Heart left ventricle (tissue), 16 donors: ENCODE measurements at regions not wholly inside any gene's neighbourhood (a gene's known extent, or its start where the extent isn't known, plus 50 kb on each side); places are given as distances from the start of the nearest gene placed in this dataset.

Source experiments
- ATAC-seq, 4 donors: fragments of 200-7000 bp; cut with Tn5 transposase; one replicate each; pipeline ENCODE4 v1.9.1; 2020 to 2022; ENCODE audit warnings: moderate library complexity in 4 of 4, mild to moderate bottlenecking in 3 of 4, moderate number of reproducible peaks in 1 of 4
- DNase-seq, 5 donors: peaks; one replicate each; pipeline ENCODE4 v3.0.0-alpha.2; 2020
- H3K27ac ChIP-seq, 12 donors: fragments of 200-600 bp; sonication (generic) in 4 of 12; one replicate each; pipeline versions ENCODE4 v1.5.0 to v1.8.0; 2016 to 2022; ENCODE audit warnings: mild to moderate bottlenecking in 2 of 12
- H3K27me3 ChIP-seq, 9 donors: fragments of 200-600 bp; sonication (generic) in 2 of 9; one replicate each; pipeline versions ENCODE4 v1.5.1 to v1.8.0; 2016 to 2022; ENCODE audit warnings: mild to moderate bottlenecking in 3 of 9
- H3K36me3 ChIP-seq, 9 donors: fragments of 200-600 bp; sonication (generic) in 2 of 9; one replicate each; pipeline versions ENCODE4 v1.5.0 to v1.8.0; 2018 to 2022; ENCODE audit warnings: mild to moderate bottlenecking in 2 of 9
- H3K4me1 ChIP-seq, 12 donors: fragments of 200-600 bp; sonication (generic) in 4 of 12; one replicate each; pipeline versions ENCODE4 v1.5.0 to v1.8.0; 2016 to 2022; ENCODE audit warnings: mild to moderate bottlenecking in 3 of 12
- H3K4me3 ChIP-seq, 12 donors: fragments of 200-600 bp; sonication (generic) in 4 of 12; one replicate each; pipeline versions ENCODE4 v1.5.0 to v1.8.0; 2017 to 2022; ENCODE audit warnings: mild to moderate bottlenecking in 9 of 12, moderate library complexity in 4 of 12
- H3K9me3 ChIP-seq, 12 donors: fragments of 200-600 bp; sonication (generic) in 4 of 12; one replicate each; pipeline versions ENCODE4 v1.5.0 to v1.8.0; 2016 to 2022; ENCODE audit warnings: mild to moderate bottlenecking in 1 of 12
- CTCF ChIP-seq, 12 donors: fragments of 200-600 bp; sonication (generic) in 4 of 12; IDR thresholded peaks; one replicate each; pipeline versions ENCODE4 v1.5.0 to v1.8.0; 2018 to 2022; ENCODE audit warnings: antibody characterized with exemption in 12 of 12, mild to moderate bottlenecking in 5 of 12
- POLR2A ChIP-seq, 2 donors: fragments of 450-650 bp; IDR thresholded peaks; one replicate each; pipeline ENCODE4 v1.6.1; 2017; ENCODE audit warnings: antibody characterized with exemption in 2 of 2, mild to moderate bottlenecking in 2 of 2, moderate library complexity in 2 of 2
- WGBS, 4 donors: extraction: QIAGEN DNeasy Blood & Tissue Kit in 2 of 4; methylation state at CpG; one replicate each; pipeline versions ENCODE4 v1.1.5 to v1.1.7; 2013 to 2018; 5-methylcytosine and 5-hydroxymethylcytosine counted together
- intact Hi-C, 10 donors: fragments of 100-400 bp; cut with DNase I; formaldehyde crosslinking; loops; one replicate each; pipeline versions ENCODE4 v1.11.1 to v1.14.2; 2022
- donor health status: ischemic (EF 13 %, LVEDD 7.1; RV severe dilation, severe dysfunction).
- donor health status: healthy with polysubstance abuse.
- donor health status: DM: no; HTN: yes; CAD: no.
- donor health status: DM: no; HTN: no; CAD: no.
- donor health status: ischemic (EF 25% LVEDD 6.9; RV normal size, moderate dysfunction).
- donor health status: ischemic (EF 25% LVEDD 5.7; RV mildly dilated, moderate dysfunction).
- donor health status: healthy.
- donor health status: DM: yes; HTN: yes; CAD: no.
- donor health status: ischemic (EF 35%, LVEDD 5.7; RV mildly dilated, moderate dysfunction).
- donor health status: nonischemic (EF 11% LVEDD 7.7; RV severe dilation, severe dysfunction).
- donor health status: DM: yes; HTN: yes; CAD: no.
- donor health status: PGD.
- donor health status: ischemic (EF 29% LVEDD 5.4; RV normal size, mild dysfunction).
- donor health status: nonischemic (EF 23%, LVEDD 6.1; RV moderate dilation, normal function).

DNA sequence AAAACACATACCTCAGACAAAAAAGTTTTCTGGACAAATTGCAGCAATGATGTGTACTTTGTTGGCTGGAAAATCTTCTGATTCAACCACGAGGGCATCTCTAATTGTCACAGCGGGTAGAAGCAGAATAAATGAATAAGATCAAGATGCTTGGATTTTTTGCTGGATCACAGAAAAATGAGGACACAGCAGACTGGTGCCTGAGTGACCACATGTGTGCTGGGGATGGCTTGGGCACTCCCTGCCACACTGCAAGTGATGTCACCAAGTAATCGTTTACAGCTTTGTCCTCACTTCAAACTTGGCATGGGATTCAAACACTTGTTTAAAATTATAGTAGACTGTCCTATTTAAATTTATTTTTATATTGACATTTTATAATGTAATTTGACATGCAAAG lies 557.0 kb downstream of the SPRY1 start:
- intact Hi-C loops, result no loop called here
- Histone ChIP-seq H3K4me3 (no peak overlapping the region), H3K9me3 (no peaks in the 10 kb centered on the region), H3K4me1 (no peaks in the 10 kb centered on the region), H3K27me3 (no peaks in the 10 kb centered on the region), H3K27ac (no peak overlapping the region), H3K36me3 (no peaks in the 10 kb centered on the region)
- 78 to 85% (median 81%) methylated on average over 3 of the region's 3 CpGs for WGBS, 4 donors
- TF ChIP-seq CTCF (IDR thresholded peaks at IDR 0.05), result no peak
- TF ChIP-seq POLR2A (IDR thresholded peaks at IDR 0.05), result no peak
- DNase-seq, result no peak
- no peak for ATAC-seq

DNA sequence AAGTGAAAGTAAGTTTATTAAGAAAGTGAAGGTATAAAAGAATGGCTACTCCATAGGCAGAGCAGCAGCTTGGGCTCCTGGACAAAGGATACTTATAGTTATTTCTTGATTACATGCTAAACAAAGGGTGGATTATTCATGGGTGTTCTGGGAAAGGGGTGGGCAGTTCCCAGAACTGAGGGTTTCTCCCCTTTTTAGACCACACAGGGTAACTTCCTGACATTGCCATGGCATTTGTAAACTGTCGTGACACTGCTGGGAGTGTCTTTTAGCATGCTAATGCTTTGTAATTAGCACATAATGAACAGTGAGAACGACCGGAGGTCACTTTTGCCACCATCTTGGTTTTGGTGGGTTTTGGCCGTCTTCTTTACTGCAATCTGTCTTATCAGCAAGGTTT lies 557.6 kb downstream of the SPRY1 start:
- DNase-seq (no peak), ATAC-seq (no peak)
- Histone ChIP-seq H3K27ac (no peak overlapping the region), H3K4me1 (no peaks in the 10 kb centered on the region), H3K4me3 (no peak overlapping the region), H3K36me3 (no peaks in the 10 kb centered on the region), H3K27me3 (no peaks in the 10 kb centered on the region), H3K9me3 (no peaks in the 10 kb centered on the region)
- TF ChIP-seq CTCF (IDR thresholded peaks at IDR 0.05) (no peak), POLR2A (IDR thresholded peaks at IDR 0.05) (no peak)
- WGBS, 4 donors, result 88 to 95% (median 91%) methylated on average over 4 of the region's 4 CpGs
- intact Hi-C loops, result no loop called here

- ATAC-seq, result peak in 1 of 4 donors; percentile 27
- no peak for TF ChIP-seq POLR2A (IDR thresholded peaks at IDR 0.05)
- TF ChIP-seq CTCF (IDR thresholded peaks at IDR 0.05), result no peak
- H3K36me3 ChIP-seq, result no peaks in the 10 kb centered on the region
- H3K4me1 ChIP-seq, result no peaks in the 10 kb centered on the region
- intact Hi-C loops, result no loop called here
- H3K9me3 ChIP-seq, result no peaks in the 10 kb centered on the region
- H3K4me3 ChIP-seq, result no peak overlapping the region
- no peak overlapping the region for H3K27ac ChIP-seq
- no peaks in the 10 kb centered on the region for H3K27me3 ChIP-seq
- 94 to 97% (median 94%) methylated on average over 3 of the region's 3 CpGs for WGBS, 4 donors
- no peak for DNase-seq
Measured at GRCh38 chr4:123955167-123955800, 558.7 kb downstream of the SPRY1 start.

DNA sequence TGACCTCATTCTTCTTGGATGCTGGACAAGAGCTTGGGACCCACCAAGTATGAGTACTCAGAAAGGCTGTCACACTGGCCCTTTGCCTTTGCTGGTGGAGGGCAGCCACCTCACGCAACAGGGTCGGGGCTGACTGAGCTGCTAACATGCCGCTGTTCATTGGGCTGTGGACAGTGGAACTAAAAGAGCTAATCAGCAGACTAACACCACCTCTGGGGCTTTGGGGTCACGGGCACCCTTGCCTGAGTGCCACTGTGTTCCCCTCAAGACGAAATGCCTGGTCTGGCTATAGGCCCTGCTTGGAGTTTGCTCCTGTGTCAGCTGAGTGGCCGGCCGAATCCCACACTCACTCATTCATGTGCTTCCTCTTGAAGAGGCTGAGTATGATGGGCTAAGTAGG lies 559.6 kb downstream of the SPRY1 start:
- intact Hi-C loops, result no loop called here
- no peak overlapping the region for H3K4me3 ChIP-seq
- no peaks in the 10 kb centered on the region for H3K9me3 ChIP-seq

More for the DNA sequence above, 559.6 kb downstream of the SPRY1 start:
- Histone ChIP-seq H3K36me3 (no peaks in the 10 kb centered on the region), H3K4me1 (no peaks in the 10 kb centered on the region), H3K27ac (no peak overlapping the region), H3K27me3 (no peaks in the 10 kb centered on the region)
- TF ChIP-seq POLR2A (IDR thresholded peaks at IDR 0.05) (no peak), CTCF (IDR thresholded peaks at IDR 0.05) (no peak)
- DNase-seq, result peak in 2 of 5 donors; percentile 26 to 35
- peak in 2 of 4 donors; percentile 37 to 51 for ATAC-seq
- 80 to 94% (median 87%) methylated on average over 7 of the region's 7 CpGs for WGBS, 4 donors
